ENCODE measurements at regions not wholly inside any gene's neighbourhood (a gene's known extent, or its start where the extent isn't known, plus 50 kb on each side); places are given as distances from the start of the nearest gene placed in this dataset.

- no peak for TF ChIP-seq CTCF (IDR thresholded peaks at IDR 0.05)
- no peak for TF ChIP-seq POLR2AphosphoS5 (IDR thresholded peaks at IDR 0.05; ENCODE audit: low read depth, low read length)
- no peak for TF ChIP-seq REST (IDR thresholded peaks at IDR 0.05; ENCODE audit: insufficient read depth in 1 of 2, low read depth in 2 of 2, low read length in 1 of 2)
These were observed 106.5 kb upstream of the DRD2 start for GRCh38 chr11:113581713-113582112.
